Smooth muscle cell (in vitro differentiated cells): ENCODE measurements at regions not wholly inside any gene's neighbourhood (a gene's known extent, or its start where the extent isn't known, plus 50 kb on each side); places are given as distances from the start of the nearest gene placed in this dataset.
A peak's percentile ranks its signal among the peaks of the same experiment; 100 is the strongest.

Source experiments
- DNase-seq: peaks from one replicate; lab custom pipeline; 2025; ENCODE audit not compliant: unreplicated experiment; lab: John Stamatoyannopoulos, UW
- H2AFZ ChIP-seq: fragments of 200-600 bp; sonication (generic); 2 replicates; pipeline ENCODE4 v1.6.0; 2016; ENCODE audit warnings: antibody characterized with exemption, low read depth, mild to moderate bottlenecking
- H3F3A ChIP-seq: fragments of 200-600 bp; sonication (generic); 2 replicates; pipeline ENCODE4 v1.6.0; 2017; ENCODE audit warnings: antibody characterized with exemption, low read depth
- H3K27ac ChIP-seq: fragments of 200-600 bp; sonication (generic); 2 replicates; pipeline ENCODE4 v1.5.1; 2016; ENCODE audit warnings: low read depth, mild to moderate bottlenecking
- H3K27me3 ChIP-seq: fragments of 200-600 bp; sonication (generic); 2 replicates; pipeline ENCODE4 v1.6.1; 2016; ENCODE audit warnings: low read depth, mild to moderate bottlenecking
- H3K36me3 ChIP-seq: fragments of 200-600 bp; sonication (generic); 2 replicates; pipeline ENCODE4 v1.5.1; 2016; ENCODE audit warnings: low read depth
- H3K4me1 ChIP-seq: fragments of 200-600 bp; sonication (generic); 2 replicates; pipeline ENCODE4 v1.5.1; 2016; ENCODE audit warnings: low read depth
- H3K4me2 ChIP-seq: fragments of 200-600 bp; sonication (generic); 2 replicates; pipeline ENCODE4 v1.6.0; 2016; ENCODE audit warnings: mild to moderate bottlenecking
- H3K4me3 ChIP-seq: fragments of 200-600 bp; sonication (generic); 2 replicates; pipeline ENCODE4 v1.5.1; 2016; ENCODE audit warnings: mild to moderate bottlenecking
- H3K79me2 ChIP-seq: fragments of 200-600 bp; sonication (generic); 2 replicates; pipeline ENCODE4 v1.6.0; 2016; ENCODE audit warnings: low read depth, mild to moderate bottlenecking
- H3K9ac ChIP-seq: fragments of 200-600 bp; sonication (generic); 2 replicates; pipeline ENCODE4 v1.6.0; 2016; ENCODE audit warnings: low read depth
- H3K9me3 ChIP-seq: fragments of 200-600 bp; sonication (generic); replicated peaks from 2 replicates; pipeline ENCODE4 v1.5.1; 2016; ENCODE audit warnings: low read depth
- H4K20me1 ChIP-seq: fragments of 200-600 bp; sonication (generic); 2 replicates; pipeline ENCODE4 v1.6.0; 2016; ENCODE audit warnings: low read depth
- WGBS: methylation state at CpG from one replicate; pipeline ENCODE4 v1.1.7; 2016; ENCODE audit warnings: low lambda C conversion rate; 5-methylcytosine and 5-hydroxymethylcytosine counted together
- TF ChIP-seq, protein P1 (sequence below): fragments of 200-600 bp; sonication (generic); IDR thresholded peaks from 2 replicates; pipeline ENCODE4 v1.5.1; 2017; ENCODE audit warnings: borderline replicate concordance, mild to moderate bottlenecking, antibody characterized with exemption; ENCODE audit not compliant: insufficient read depth, poor library complexity, severe bottlenecking

DNA sequence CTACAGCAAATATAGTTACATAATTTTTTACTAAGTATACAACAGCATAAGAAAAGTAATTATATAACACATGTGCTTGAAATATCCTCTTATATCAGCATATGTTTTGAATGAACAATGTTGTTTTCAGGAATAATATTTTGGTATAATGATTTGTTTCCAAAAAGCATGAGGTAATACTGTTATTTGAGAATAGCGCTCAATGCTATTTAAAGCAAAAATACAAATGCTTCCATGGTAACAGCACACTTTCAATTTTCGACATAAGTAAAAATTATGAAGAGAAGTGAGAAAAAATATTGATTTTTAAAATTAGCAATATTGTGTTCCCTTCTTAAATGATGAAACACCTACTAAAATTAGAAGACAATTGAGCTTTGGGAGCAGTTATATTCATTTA, 715.9 kb upstream of the ATXN8OS start:
- Histone ChIP-seq H3K79me2 (no peaks in the 10 kb centered on the region), H3F3A (peaks cover 5% of the 10 kb centered on the region), H3K4me3 (no peak overlapping the region), H3K9ac (no peak overlapping the region), H3K9me3 (no peaks in the 10 kb centered on the region), H2AFZ (no peak overlapping the region), H3K27ac (no peak overlapping the region), H3K4me2 (no peak overlapping the region), H4K20me1 (no peaks in the 10 kb centered on the region), H3K27me3 (no peaks in the 10 kb centered on the region), H3K4me1 (no peaks in the 10 kb centered on the region), H3K36me3 (no peaks in the 10 kb centered on the region)
- DNase-seq, result no peak
- 90% methylated on average over 2 of the region's 2 CpGs for WGBS
- TF ChIP-seq, protein P1, sequence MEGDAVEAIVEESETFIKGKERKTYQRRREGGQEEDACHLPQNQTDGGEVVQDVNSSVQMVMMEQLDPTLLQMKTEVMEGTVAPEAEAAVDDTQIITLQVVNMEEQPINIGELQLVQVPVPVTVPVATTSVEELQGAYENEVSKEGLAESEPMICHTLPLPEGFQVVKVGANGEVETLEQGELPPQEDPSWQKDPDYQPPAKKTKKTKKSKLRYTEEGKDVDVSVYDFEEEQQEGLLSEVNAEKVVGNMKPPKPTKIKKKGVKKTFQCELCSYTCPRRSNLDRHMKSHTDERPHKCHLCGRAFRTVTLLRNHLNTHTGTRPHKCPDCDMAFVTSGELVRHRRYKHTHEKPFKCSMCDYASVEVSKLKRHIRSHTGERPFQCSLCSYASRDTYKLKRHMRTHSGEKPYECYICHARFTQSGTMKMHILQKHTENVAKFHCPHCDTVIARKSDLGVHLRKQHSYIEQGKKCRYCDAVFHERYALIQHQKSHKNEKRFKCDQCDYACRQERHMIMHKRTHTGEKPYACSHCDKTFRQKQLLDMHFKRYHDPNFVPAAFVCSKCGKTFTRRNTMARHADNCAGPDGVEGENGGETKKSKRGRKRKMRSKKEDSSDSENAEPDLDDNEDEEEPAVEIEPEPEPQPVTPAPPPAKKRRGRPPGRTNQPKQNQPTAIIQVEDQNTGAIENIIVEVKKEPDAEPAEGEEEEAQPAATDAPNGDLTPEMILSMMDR, result no peak

DNA sequence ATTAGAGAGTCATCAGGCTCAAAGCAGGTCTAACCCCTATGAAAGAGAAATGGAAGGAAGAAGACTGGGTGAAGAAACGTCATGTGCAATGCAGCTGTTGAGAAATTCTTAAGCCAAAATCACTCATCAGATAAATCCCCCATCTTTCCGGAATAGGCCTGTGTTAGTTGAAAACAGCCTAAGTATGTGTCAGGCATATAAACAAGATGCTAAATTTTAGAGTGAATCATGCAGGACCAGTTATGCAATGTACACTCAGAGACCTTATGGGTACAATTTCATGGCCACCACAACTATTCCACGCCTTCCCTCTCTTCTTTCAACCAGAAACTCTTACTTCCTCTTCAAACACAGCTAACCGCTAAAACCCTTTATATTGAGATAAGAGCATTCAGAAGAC, 717.7 kb upstream of the ATXN8OS start:
- no peak for DNase-seq
- TF ChIP-seq, protein P1, result no peak
- 20% methylated on average over 4 of the region's 4 CpGs for WGBS
- H3K4me1 ChIP-seq, result no peaks in the 10 kb centered on the region
- no peak overlapping the region for H3K4me3 ChIP-seq
- peak overlapping the region; percentile 68 for H3K4me2 ChIP-seq
- H3K9me3 ChIP-seq, result no peaks in the 10 kb centered on the region
- no peaks in the 10 kb centered on the region for H4K20me1 ChIP-seq
- H3K27me3 ChIP-seq, result no peaks in the 10 kb centered on the region
- no peak overlapping the region for H3K9ac ChIP-seq
- H2AFZ ChIP-seq, result peak overlapping the region; percentile 20
- H3K79me2 ChIP-seq, result no peaks in the 10 kb centered on the region
- no peaks in the 10 kb centered on the region for H3K36me3 ChIP-seq
- peak overlapping the region; percentile 58 for H3K27ac ChIP-seq
- H3F3A ChIP-seq, result peaks cover 5% of the 10 kb centered on the region

DNA sequence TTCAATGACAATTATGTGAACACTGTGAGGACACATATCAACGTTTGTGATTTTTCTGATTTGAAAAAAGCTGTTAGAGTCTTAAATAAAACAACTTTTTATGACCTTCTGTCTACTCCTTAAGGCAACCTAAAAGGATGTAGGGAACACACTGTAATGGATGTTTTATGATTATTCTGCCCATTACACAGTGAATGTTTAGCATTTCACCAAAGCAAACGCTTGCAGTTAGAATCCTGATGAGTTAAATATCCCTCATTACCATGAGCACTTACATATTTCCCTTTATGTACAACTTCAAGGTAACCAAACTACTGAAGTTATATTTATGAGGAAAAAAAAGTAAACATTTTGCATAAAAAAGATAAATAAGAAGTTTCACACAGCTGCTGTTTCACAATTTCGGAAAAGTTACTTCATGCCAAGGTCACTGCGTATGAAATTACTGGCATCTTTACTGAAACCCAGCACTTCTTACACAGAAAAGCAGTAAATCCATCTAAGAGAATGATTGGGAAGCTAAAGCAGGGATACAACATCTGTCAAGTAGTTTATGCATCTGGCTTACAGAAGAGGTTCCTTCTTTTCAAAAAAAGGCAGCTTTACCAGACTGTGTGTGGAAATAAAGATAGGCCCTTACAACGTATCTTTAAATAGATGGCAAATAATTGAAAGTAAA, 733.7 kb upstream of the ATXN8OS start:
- H4K20me1 ChIP-seq, result no peaks in the 10 kb centered on the region
- 69% methylated on average over 5 of the region's 5 CpGs for WGBS

More for the DNA sequence above, 733.7 kb upstream of the ATXN8OS start:
- Histone ChIP-seq H3K9ac (no peak overlapping the region), H3K27ac (no peak overlapping the region), H3K27me3 (no peaks in the 10 kb centered on the region), H3K4me1 (no peaks in the 10 kb centered on the region), H3K9me3 (no peaks in the 10 kb centered on the region), H3F3A (no peaks in the 10 kb centered on the region), H3K4me2 (peak overlapping the region; percentile 44), H3K4me3 (no peak overlapping the region), H3K79me2 (no peaks in the 10 kb centered on the region), H2AFZ (peak overlapping the region; percentile 80), H3K36me3 (no peaks in the 10 kb centered on the region)
- TF ChIP-seq, protein P1, result no peak
- DNase-seq, result no peak
